Cardiac fibroblast (primary cell): ENCODE measurements at regions not wholly inside any gene's neighbourhood (a gene's known extent, or its start where the extent isn't known, plus 50 kb on each side); places are given as distances from the start of the nearest gene placed in this dataset.
"Not testable (repeated sequence)": the region's sequence is repeated elsewhere in the genome, so short reads cannot be mapped to it uniquely, and the experiment has no call there.

Experiments
- DNase-seq, 2 donors: peaks; one replicate each; pipeline versions ENCODE4 v3.0.0 to v3.0.0-alpha.2; 2010; ENCODE audit warnings: low read depth in 2 of 2
- H3K4me3 ChIP-seq, 2 donors: replicated peaks in 1 of 2; 1 replicate in 1 of 2; 2 replicates in 1 of 2; pipeline ENCODE4 v1.5.1; 2011; ENCODE audit warnings: low read depth in 2 of 2, low read length in 2 of 2, mild to moderate bottlenecking in 2 of 2, moderate library complexity in 1 of 2
- TF ChIP-seq, protein P1 (sequence below): IDR thresholded peaks from one replicate; pipeline ENCODE4 v1.5.1; 2011; ENCODE audit warnings: low read depth, mild to moderate bottlenecking, low read length, inconsistent platforms

DNA sequence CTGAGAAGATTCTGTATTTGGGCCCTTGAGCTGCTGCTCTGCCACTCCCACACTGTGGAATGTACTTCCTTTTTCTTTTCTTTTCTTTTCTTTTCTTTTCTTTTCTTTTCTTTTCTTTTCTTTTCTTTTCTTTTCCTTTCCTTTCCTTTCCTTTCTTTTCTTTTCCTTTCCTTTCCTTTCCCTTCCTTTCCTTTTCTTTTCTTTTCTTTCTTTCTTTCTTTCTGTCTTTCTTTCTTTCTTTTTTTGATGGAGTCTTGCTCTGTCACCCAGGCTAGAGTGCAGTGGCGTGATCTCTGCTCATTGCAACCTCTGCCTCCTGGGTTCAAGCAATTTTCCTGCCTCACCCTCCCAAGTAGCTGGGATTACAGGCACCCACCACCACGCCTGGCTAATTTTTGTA lies 89.8 kb downstream of the DNAAF6 start:
- H3K4me3 ChIP-seq, DNase-seq: not testable (repeated sequence)

DNA sequence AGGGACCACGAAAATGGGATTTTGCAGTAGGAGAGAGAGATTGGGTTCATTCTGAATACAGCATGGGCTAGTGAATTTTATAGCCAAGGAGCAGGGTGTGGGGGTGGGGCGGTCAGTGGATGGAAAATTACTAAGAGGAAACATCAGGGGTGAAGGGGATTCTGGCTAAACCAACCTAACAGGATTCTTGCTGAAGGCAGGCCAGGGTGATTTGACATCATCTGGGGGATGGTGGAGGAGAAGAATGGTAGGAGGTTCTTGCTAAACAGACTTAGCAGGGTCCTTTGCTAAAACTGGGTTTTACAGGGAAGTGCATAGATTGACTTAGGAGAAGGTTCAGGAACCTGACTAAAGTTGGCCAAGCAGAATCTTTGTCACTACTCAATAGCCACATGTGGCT lies 91.9 kb downstream of the DNAAF6 start:
- DNase-seq: no peak
- TF ChIP-seq, protein P1, sequence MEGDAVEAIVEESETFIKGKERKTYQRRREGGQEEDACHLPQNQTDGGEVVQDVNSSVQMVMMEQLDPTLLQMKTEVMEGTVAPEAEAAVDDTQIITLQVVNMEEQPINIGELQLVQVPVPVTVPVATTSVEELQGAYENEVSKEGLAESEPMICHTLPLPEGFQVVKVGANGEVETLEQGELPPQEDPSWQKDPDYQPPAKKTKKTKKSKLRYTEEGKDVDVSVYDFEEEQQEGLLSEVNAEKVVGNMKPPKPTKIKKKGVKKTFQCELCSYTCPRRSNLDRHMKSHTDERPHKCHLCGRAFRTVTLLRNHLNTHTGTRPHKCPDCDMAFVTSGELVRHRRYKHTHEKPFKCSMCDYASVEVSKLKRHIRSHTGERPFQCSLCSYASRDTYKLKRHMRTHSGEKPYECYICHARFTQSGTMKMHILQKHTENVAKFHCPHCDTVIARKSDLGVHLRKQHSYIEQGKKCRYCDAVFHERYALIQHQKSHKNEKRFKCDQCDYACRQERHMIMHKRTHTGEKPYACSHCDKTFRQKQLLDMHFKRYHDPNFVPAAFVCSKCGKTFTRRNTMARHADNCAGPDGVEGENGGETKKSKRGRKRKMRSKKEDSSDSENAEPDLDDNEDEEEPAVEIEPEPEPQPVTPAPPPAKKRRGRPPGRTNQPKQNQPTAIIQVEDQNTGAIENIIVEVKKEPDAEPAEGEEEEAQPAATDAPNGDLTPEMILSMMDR: no peak
- H3K4me3 ChIP-seq: no peak overlapping the region

DNA sequence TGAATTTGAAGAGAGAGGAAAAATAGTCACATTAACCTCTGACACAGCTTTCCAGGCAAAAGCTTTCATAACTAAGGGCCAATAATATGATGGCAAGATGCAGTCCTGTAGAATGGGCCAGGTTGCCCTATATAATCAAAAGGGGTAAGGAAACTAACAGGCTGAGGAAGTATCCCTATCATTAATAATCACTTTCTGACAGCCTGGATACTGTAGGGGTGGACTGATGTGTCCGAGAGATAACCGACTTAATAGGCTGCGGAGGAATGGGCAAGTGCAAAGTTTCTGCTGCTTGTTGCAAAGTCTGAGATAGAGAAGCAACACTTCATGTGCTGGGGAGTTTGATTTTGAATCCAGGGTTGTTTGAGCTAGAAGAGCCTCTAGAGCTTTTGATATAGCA lies 94.8 kb downstream of the DNAAF6 start:
- no peak for DNase-seq
- TF ChIP-seq, protein P1: no peak
- H3K4me3 ChIP-seq: no peak overlapping the region

DNA sequence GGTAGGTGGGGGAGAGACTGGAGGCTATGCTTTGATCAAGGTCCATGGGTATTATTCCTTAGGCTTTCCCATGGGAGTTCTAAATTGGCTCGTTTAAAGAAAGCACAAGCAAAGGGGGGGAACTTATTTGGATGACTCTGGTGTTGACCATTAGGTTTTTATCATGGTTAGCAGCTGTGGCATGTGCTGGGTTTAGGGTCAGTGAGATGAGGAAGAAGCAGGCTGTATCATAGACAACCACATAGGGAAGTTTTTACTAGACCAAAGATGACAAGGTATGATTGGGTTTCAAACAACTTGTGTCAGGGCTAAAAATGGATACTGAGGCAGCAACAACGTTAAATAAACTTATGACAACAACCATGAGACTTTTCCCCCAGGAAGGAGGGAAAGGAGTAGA lies 97.7 kb downstream of the DNAAF6 start:
- no peak for DNase-seq
- H3K4me3 ChIP-seq: no peak overlapping the region
- TF ChIP-seq, protein P1: no peak

DNA sequence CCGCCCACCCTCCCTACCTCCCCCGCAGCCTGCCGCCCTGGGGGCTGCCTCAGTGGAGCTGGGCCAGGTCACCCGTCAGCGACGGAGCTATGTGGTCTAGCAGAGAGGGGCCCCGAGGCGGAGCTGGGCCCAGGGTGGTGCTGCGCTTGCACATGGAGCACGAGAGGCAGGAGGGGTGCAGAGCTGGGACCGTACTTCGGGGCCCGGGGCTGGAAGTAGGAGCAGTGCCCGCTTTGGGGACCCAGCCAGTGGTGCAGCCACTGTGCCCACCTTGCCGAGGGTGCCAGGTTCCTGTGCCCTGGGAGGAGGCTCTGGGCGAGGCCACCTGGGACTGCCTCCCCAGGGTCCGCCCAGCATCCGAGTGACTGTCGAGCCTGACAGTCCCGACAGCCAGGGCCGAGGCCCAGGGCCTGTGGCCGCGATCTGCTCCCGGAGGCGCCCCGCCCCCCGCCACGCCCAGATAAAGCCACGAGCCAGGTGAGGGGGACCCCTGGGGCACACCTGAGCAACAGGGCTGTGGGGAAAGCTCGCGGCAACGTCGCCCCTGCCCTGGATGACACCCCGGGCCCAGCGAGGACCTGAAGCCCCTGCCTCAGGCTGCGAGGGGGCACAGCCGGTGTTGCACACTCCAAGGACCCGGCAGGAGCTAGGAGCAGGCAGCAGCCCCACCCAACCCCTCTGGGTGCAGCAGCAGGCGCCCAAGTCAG lies 117.5 kb downstream of the DNAAF6 start:
- no peak for DNase-seq
- no peak overlapping the region for H3K4me3 ChIP-seq
- TF ChIP-seq, protein P1: no peak

DNA sequence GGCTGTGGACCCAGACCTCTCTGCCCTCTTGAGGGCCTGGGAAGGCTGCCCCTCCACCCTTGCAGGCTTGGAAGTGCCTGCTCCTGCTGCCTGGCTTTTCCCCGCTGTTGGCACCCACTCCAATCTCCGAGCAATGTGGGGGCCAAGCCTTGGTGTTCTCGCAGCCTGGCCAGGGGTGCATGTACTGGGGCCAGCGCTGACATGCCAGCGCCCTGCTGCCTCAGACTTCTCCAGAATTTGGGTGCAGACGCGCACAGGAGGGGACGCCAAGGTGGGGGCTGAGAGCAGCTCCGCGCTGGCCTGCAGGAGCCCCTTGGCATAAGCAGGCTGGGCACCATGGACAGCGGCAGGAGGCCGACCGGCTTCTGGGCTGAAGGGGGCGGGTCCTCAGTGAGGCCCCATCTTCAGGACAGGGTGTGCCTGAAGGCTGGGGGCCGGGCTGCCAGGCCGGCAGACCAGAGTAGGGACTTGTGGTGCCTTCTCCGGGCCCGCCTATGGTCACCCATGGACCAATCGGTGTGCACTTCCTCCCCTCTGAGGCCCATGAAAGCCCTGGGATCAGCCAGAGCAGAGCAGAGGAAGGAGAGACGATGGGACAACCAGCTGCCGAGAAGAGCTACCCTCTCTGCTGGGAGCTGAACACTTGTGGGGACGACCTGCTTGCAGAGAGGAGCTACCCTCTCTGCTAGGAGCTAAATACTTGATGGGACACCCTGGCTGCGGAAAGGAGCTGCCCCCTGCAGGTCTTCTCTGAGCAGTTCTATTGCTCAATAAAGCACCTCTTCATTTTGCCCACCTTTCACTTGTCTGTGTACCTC lies 118.3 kb downstream of the DNAAF6 start:
- TF ChIP-seq, protein P1: peak; percentile 26
- no peak overlapping the region for H3K4me3 ChIP-seq
- DNase-seq: peak; percentile 26 to 31

DNA sequence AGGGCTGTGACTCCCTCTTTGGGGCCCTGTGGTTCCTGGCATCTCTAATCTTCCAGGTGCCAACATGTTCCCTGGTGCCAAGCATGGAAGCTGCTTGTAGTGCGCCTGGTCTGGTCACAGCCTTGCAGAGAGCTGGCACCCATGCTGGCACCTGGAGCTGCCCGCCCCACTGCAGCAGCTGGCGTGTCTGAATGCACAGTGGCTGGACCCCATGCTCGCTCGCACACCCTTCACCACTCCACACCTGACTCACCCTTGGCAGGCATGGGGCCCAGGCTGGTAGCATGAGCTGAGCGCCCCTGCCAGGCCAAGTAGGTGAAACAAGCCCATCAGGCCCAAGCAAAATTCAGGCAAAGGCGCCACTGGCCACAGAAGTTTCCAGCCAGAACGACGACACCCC lies 119.1 kb downstream of the DNAAF6 start:
- DNase-seq: no peak
- H3K4me3 ChIP-seq: no peak overlapping the region
- TF ChIP-seq, protein P1: no peak
